Esophagus squamous epithelium (tissue), 5 donors: ENCODE measurements at regions not wholly inside any gene's neighbourhood (a gene's known extent, or its start where the extent isn't known, plus 50 kb on each side); places are given as distances from the start of the nearest gene placed in this dataset.
"Not testable (repeated sequence)": the region's sequence is repeated elsewhere in the genome, so short reads cannot be mapped to it uniquely, and the experiment has no call there.

Experiments
- DNase-seq: peaks from one replicate; lab custom pipeline; 2025; lab: John Stamatoyannopoulos, UW
- H3K27ac ChIP-seq, 4 donors: fragments of 200-600 bp; sonication (generic); one replicate each; pipeline ENCODE4 v1.5.1; 2016 to 2019; ENCODE audit warnings: mild to moderate bottlenecking in 1 of 4
- H3K27me3 ChIP-seq, 4 donors: fragments of 200-600 bp; sonication (generic); 1 replicate in 3 of 4; 2 replicates in 1 of 4; pipeline versions ENCODE4 v1.5.1 to v1.6.0; 2017 to 2021; ENCODE audit warnings: antibody characterized with exemption in 1 of 4
- H3K36me3 ChIP-seq, 3 donors: fragments of 200-600 bp; sonication (generic); one replicate each; pipeline ENCODE4 v1.5.1; 2016 to 2019
- H3K4me1 ChIP-seq, 3 donors: fragments of 200-600 bp; sonication (generic); one replicate each; pipeline ENCODE4 v1.5.1; 2017 to 2019
- H3K4me3 ChIP-seq, 4 donors: fragments of 200-600 bp; sonication (generic); 1 replicate in 3 of 4; 2 replicates in 1 of 4; pipeline ENCODE4 v1.5.1; 2016 to 2019; ENCODE audit warnings: mild to moderate bottlenecking in 2 of 4, moderate library complexity in 1 of 4
- H3K9me3 ChIP-seq, 3 donors: fragments of 200-600 bp; sonication (generic); one replicate each; pipeline ENCODE4 v1.5.1; 2016 to 2019
- CTCF ChIP-seq, 6 experiments: fragments of 450-650 bp in 4 of 6; fragments of 200-600 bp in 2 of 6; sonication (generic) in 2 of 6; IDR thresholded peaks; one replicate each; pipeline ENCODE4 v1.5.1; 2016 to 2019; ENCODE audit warnings: antibody characterized with exemption in 6 of 6, mild to moderate bottlenecking in 4 of 6, moderate library complexity in 4 of 6
- POLR2A ChIP-seq, 4 donors: fragments of 450-650 bp; IDR thresholded peaks; one replicate each; pipeline ENCODE4 v1.6.1; 2017; ENCODE audit warnings: antibody characterized with exemption in 4 of 4, mild to moderate bottlenecking in 4 of 4, moderate library complexity in 3 of 4
- WGBS, 2 donors: methylation state at CpG; one replicate each; pipeline ENCODE4 v1.1.5; 2018; 5-methylcytosine and 5-hydroxymethylcytosine counted together
- intact Hi-C: fragments of 100-400 bp; cut with DNase I; formaldehyde crosslinking; loops from one replicate; pipeline ENCODE4 v1.15.0; 2022
- donor health status: DM: yes; HTN: yes; CAD: no.

- Histone ChIP-seq H3K4me3 (no peak overlapping the region), H3K4me1 (no peaks in the 10 kb centered on the region), H3K36me3 (no peaks in the 10 kb centered on the region), H3K9me3 (no peaks in the 10 kb centered on the region), H3K27ac (no peak overlapping the region), H3K27me3 (no peaks in the 10 kb centered on the region)
- intact Hi-C loops = no loop called here
- TF ChIP-seq POLR2A (IDR thresholded peaks at IDR 0.05) = no peak
- no peak for TF ChIP-seq CTCF (IDR thresholded peaks at IDR 0.05)
- DNase-seq = no peak
- 70 to 71% methylated on average over 1 of the region's 1 CpG for WGBS, 2 donors
Observed at GRCh38 chr14:46136456-46136855, 515.1 kb downstream of the RPL10L start.

- Histone ChIP-seq H3K36me3 (no peaks in the 10 kb centered on the region), H3K4me3 (no peak overlapping the region), H3K4me1 (no peaks in the 10 kb centered on the region), H3K27me3 (no peaks in the 10 kb centered on the region), H3K27ac (no peak overlapping the region), H3K9me3 (peaks cover 0 to 22% (median 0%) of the 10 kb centered on the region in 3 donors)
- WGBS, 2 donors = no CpG with 5 or more reads among the region's 2 CpGs
- TF ChIP-seq POLR2A (IDR thresholded peaks at IDR 0.05) (no peak), CTCF (IDR thresholded peaks at IDR 0.05) (no peak)
- intact Hi-C loops = no loop called here
- DNase-seq = no peak
Observed at GRCh38 chr14:46108228-46108627, 543.4 kb downstream of the RPL10L start.

GRCh38 chr14:46100901-46101300, 550.7 kb downstream of the RPL10L start:
- 76% methylated on average over 4 of the region's 8 CpGs; no CpG with 5 or more reads in 1 of the 2 donors for WGBS, 2 donors
- H3K4me1 ChIP-seq, DNase-seq, H3K36me3 ChIP-seq, H3K9me3 ChIP-seq, H3K27me3 ChIP-seq, H3K27ac ChIP-seq, intact Hi-C loops, H3K4me3 ChIP-seq: not testable (repeated sequence)

- WGBS, 2 donors = 47 to 67% methylated on average over 3 of the region's 3 CpGs
- TF ChIP-seq CTCF (IDR thresholded peaks at IDR 0.05) (no peak), POLR2A (IDR thresholded peaks at IDR 0.05) (no peak)
- no peaks in the 10 kb centered on the region for H3K27me3 ChIP-seq
- DNase-seq = no peak
- H3K4me1 ChIP-seq = no peaks in the 10 kb centered on the region
- no peaks in the 10 kb centered on the region for H3K9me3 ChIP-seq
- intact Hi-C loops = no loop called here
- no peak overlapping the region for H3K4me3 ChIP-seq
- H3K27ac ChIP-seq = no peak overlapping the region
- no peaks in the 10 kb centered on the region for H3K36me3 ChIP-seq
Observed at GRCh38 chr14:46091819-46092218, 559.8 kb downstream of the RPL10L start.

- H3K4me3 ChIP-seq = no peak overlapping the region
- no peaks in the 10 kb centered on the region for H3K4me1 ChIP-seq
- WGBS, 2 donors = 70 to 87% methylated on average over 2 of the region's 2 CpGs
- H3K27ac ChIP-seq = no peak overlapping the region
- TF ChIP-seq POLR2A (IDR thresholded peaks at IDR 0.05) = no peak
- no peak for TF ChIP-seq CTCF (IDR thresholded peaks at IDR 0.05)
- no peak for DNase-seq
- H3K27me3 ChIP-seq = no peaks in the 10 kb centered on the region
- no peaks in the 10 kb centered on the region for H3K36me3 ChIP-seq
- intact Hi-C loops = no loop called here
- H3K9me3 ChIP-seq = no peaks in the 10 kb centered on the region
Observed at GRCh38 chr14:46087604-46088003, 564.0 kb downstream of the RPL10L start.

- Histone ChIP-seq H3K4me3 (no peak overlapping the region), H3K27ac (no peak overlapping the region), H3K27me3 (no peaks in the 10 kb centered on the region), H3K4me1 (no peaks in the 10 kb centered on the region), H3K36me3 (no peaks in the 10 kb centered on the region), H3K9me3 (no peaks in the 10 kb centered on the region)
- TF ChIP-seq CTCF (IDR thresholded peaks at IDR 0.05) (no peak), POLR2A (IDR thresholded peaks at IDR 0.05) (no peak)
- intact Hi-C loops = no loop called here
- DNase-seq = no peak
- 36 to 68% methylated on average over 2 of the region's 2 CpGs for WGBS, 2 donors
Observed at GRCh38 chr14:46074061-46074460, 577.5 kb downstream of the RPL10L start.
